PC-9 (cell line): ENCODE measurements at regions not wholly inside any gene's neighbourhood (a gene's known extent, or its start where the extent isn't known, plus 50 kb on each side); places are given as distances from the start of the nearest gene placed in this dataset.

Experiments used
- BruUV-seq: library from RNA; stranded (reverse); fragments of 400-500 nt; replicated peaks from 2 replicates; lab custom pipeline; 2021; lab: Mats Ljungman, UMichigan
- CTCF ChIA-PET: fragments of 300-600 bp; sonication (Branson Sonifier 250); formaldehyde crosslinking; loops from one replicate; lab custom pipeline; 2022; ENCODE audit warnings: antibody characterized with exemption; lab: Charles Lee
- POLR2A ChIA-PET: fragments of 300-600 bp; sonication (Branson Sonifier 250); formaldehyde crosslinking; loops from one replicate; lab custom pipeline; 2022; ENCODE audit warnings: antibody characterized with exemption; ENCODE audit not compliant: unreplicated experiment; lab: Charles Lee
- DNase-seq, 2 experiments: peaks; one replicate each; pipeline versions ENCODE4 v3.0.0 to v3.0.0-alpha.2; 2015 to 2022; ENCODE audit warnings: mixed read lengths in 1 of 2
- H2AFZ ChIP-seq: fragments of 200-600 bp; sonication (generic); 2 replicates; pipeline ENCODE4 v1.8.1; 2017; ENCODE audit warnings: antibody characterized with exemption
- H3F3A ChIP-seq: fragments of 200-600 bp; sonication (generic); 2 replicates; pipeline ENCODE4 v1.8.1; 2017; ENCODE audit warnings: antibody characterized with exemption, mild to moderate bottlenecking, low read depth; ENCODE audit not compliant: insufficient read depth
- H3K27ac ChIP-seq: fragments of 200-600 bp; sonication (generic); 2 replicates; pipeline ENCODE4 v1.6.1; 2016; ENCODE audit warnings: mixed run types
- H3K27me3 ChIP-seq: fragments of 200-600 bp; sonication (generic); 2 replicates; pipeline ENCODE4 v1.6.1; 2016; ENCODE audit warnings: low read depth, mixed run types; ENCODE audit not compliant: insufficient read depth
- H3K36me3 ChIP-seq: fragments of 200-600 bp; sonication (generic); 2 replicates; pipeline ENCODE4 v1.6.1; 2016; ENCODE audit warnings: low read depth, mixed run types
- H3K4me1 ChIP-seq: fragments of 200-600 bp; sonication (generic); replicated peaks from 2 replicates; pipeline ENCODE4 v1.6.1; 2016; ENCODE audit warnings: mixed run types; ENCODE audit not compliant: insufficient read depth
- H3K4me2 ChIP-seq: fragments of 200-600 bp; sonication (generic); 2 replicates; pipeline ENCODE4 v1.6.1; 2017; ENCODE audit warnings: mixed run types
- H3K4me3 ChIP-seq: fragments of 200-600 bp; sonication (generic); 2 replicates; pipeline ENCODE4 v1.6.1; 2016; ENCODE audit warnings: mixed run types
- H3K79me2 ChIP-seq: fragments of 200-600 bp; sonication (generic); 2 replicates; pipeline ENCODE4 v1.6.1; 2017; ENCODE audit warnings: low read depth, mixed run types
- H3K9me2 ChIP-seq: fragments of 200-600 bp; sonication (generic); 2 replicates; pipeline ENCODE4 v1.8.1; 2017; ENCODE audit warnings: mild to moderate bottlenecking; ENCODE audit not compliant: insufficient read depth
- H3K9me3 ChIP-seq: fragments of 200-600 bp; sonication (generic); 2 replicates; pipeline ENCODE4 v1.8.1; 2016; ENCODE audit warnings: low read depth; ENCODE audit not compliant: insufficient read depth
- H4K20me1 ChIP-seq: fragments of 200-600 bp; sonication (generic); 2 replicates; pipeline ENCODE4 v1.8.1; 2017; ENCODE audit not compliant: insufficient read depth
- CTCF ChIP-seq: fragments of 200-600 bp; sonication (generic); conservative IDR thresholded peaks from 2 replicates; pipeline ENCODE4 v1.6.1; 2017; ENCODE audit warnings: mixed run types, antibody characterized with exemption, mild to moderate bottlenecking, moderate library complexity
- EZH2 ChIP-seq: fragments of 200-600 bp; sonication (generic); IDR thresholded peaks from 2 replicates; pipeline ENCODE4 v1.8.0; 2017; ENCODE audit warnings: antibody characterized with exemption, low read depth
- intact Hi-C: fragments of 100-400 bp; cut with micrococcal nuclease; formaldehyde crosslinking; loops from one replicate; pipeline ENCODE4 v1.10.0; 2022; ENCODE audit not compliant: unreplicated experiment

GRCh38 chr12:68462803-68463202, 130.6 kb upstream of the MDM1 start:
- H3K9me3 ChIP-seq = no peaks in the 10 kb centered on the region
- no peaks in the 10 kb centered on the region for H4K20me1 ChIP-seq
- 0 out of 2 replicates have a peak, but pooled peaks cover 4% of the 10 kb centered on the region for H3K9me2 ChIP-seq
- peak overlapping the region; percentile 24; the same call in 1 of the 2 replicates for H3K4me3 ChIP-seq
- no peak for DNase-seq
- no peaks in the 10 kb centered on the region for H3K27me3 ChIP-seq
- H3K79me2 ChIP-seq = no peaks in the 10 kb centered on the region
- H3K27ac ChIP-seq = no peak overlapping the region
- no peaks in the 10 kb centered on the region for H3F3A ChIP-seq
- ChIA-PET POLR2A (no interaction called here), CTCF (no interaction called here)
- peak overlapping the region; percentile 75 for H2AFZ ChIP-seq
- H3K4me1 ChIP-seq = no peaks in the 10 kb centered on the region
- no peak for TF ChIP-seq EZH2
- TF ChIP-seq CTCF = no peak
- BruUV-seq = no TSS peak
- H3K4me2 ChIP-seq = peak overlapping the region; percentile 47
- H3K36me3 ChIP-seq = no peaks in the 10 kb centered on the region
- intact Hi-C loops = no loop called here

GRCh38 chr12:68465227-68465626, 133.1 kb upstream of the MDM1 start:
- Histone ChIP-seq H3K4me1 (no peaks in the 10 kb centered on the region), H3K36me3 (no peaks in the 10 kb centered on the region), H3K27ac (no peak overlapping the region), H3K9me3 (no peaks in the 10 kb centered on the region), H2AFZ (no peak overlapping the region), H3K79me2 (no peaks in the 10 kb centered on the region), H3K4me2 (no peak overlapping the region), H3F3A (no peaks in the 10 kb centered on the region), H4K20me1 (no peaks in the 10 kb centered on the region), H3K4me3 (no peak overlapping the region), H3K27me3 (no peaks in the 10 kb centered on the region), H3K9me2 (0 out of 2 replicates have a peak, but pooled peaks cover 4% of the 10 kb centered on the region)
- CTCF ChIA-PET = no interaction called here
- intact Hi-C loops = no loop called here
- no peak for DNase-seq
- TF ChIP-seq EZH2 = no peak
- TF ChIP-seq CTCF = no peak
- BruUV-seq = no TSS peak
- POLR2A ChIA-PET = no interaction called here

GRCh38 chr12:68467514-68467913, 135.4 kb upstream of the MDM1 start:
- Histone ChIP-seq H2AFZ (no peak overlapping the region), H3K9me2 (0 out of 2 replicates have a peak, but pooled peaks cover 3% of the 10 kb centered on the region), H3K9me3 (no peaks in the 10 kb centered on the region), H3K4me3 (no peak overlapping the region), H3K4me2 (no peak overlapping the region), H3K27ac (no peak overlapping the region), H3K27me3 (no peaks in the 10 kb centered on the region), H3K79me2 (no peaks in the 10 kb centered on the region), H3F3A (no peaks in the 10 kb centered on the region), H4K20me1 (no peaks in the 10 kb centered on the region), H3K36me3 (no peaks in the 10 kb centered on the region), H3K4me1 (no peaks in the 10 kb centered on the region)
- DNase-seq = no peak
- TF ChIP-seq EZH2 = no peak
- ChIA-PET CTCF (interaction anchor here (0.6 kb wide), 1 partner anchor 1098 kb away, joined by 3 read pairs; no protein-coding TSS in a partner anchor), POLR2A (no interaction called here)
- no TSS peak for BruUV-seq
- intact Hi-C loops = no loop called here

GRCh38 chr12:68468036-68468435, 135.9 kb upstream of the MDM1 start:
- Histone ChIP-seq H3K79me2 (no peaks in the 10 kb centered on the region), H3K9me3 (no peaks in the 10 kb centered on the region), H3K36me3 (no peaks in the 10 kb centered on the region), H3K4me1 (no peaks in the 10 kb centered on the region), H3K9me2 (0 out of 2 replicates have a peak, but pooled peaks cover 3% of the 10 kb centered on the region), H2AFZ (no peak overlapping the region), H3K27ac (no peak overlapping the region), H3K4me2 (no peak overlapping the region), H3F3A (no peaks in the 10 kb centered on the region), H4K20me1 (no peaks in the 10 kb centered on the region), H3K4me3 (no peak overlapping the region), H3K27me3 (no peaks in the 10 kb centered on the region)
- TF ChIP-seq EZH2 (no peak), CTCF (no peak)
- no TSS peak for BruUV-seq
- intact Hi-C loops = no loop called here
- ChIA-PET POLR2A (no interaction called here), CTCF (interaction anchor here (0.6 kb wide), 1 partner anchor 1098 kb away, joined by 3 read pairs; no protein-coding TSS in a partner anchor)
- no peak for DNase-seq
